ENCODE measurements at regions not wholly inside any gene's neighbourhood (a gene's known extent, or its start where the extent isn't known, plus 50 kb on each side); places are given as distances from the start of the nearest gene placed in this dataset.
"Not testable (repeated sequence)": the region's sequence is repeated elsewhere in the genome, so short reads cannot be mapped to it uniquely, and the experiment has no call there.

- peak; percentile 57 for DNase-seq
These were observed 113.7 kb downstream of the TRIM27 start for GRCh38 chr6:28809947-28810658.

- peak; percentile 40 for DNase-seq
These were observed 113.1 kb downstream of the TRIM27 start for GRCh38 chr6:28810659-28811053.

- no peak for DNase-seq
These were observed 111.9 kb downstream of the TRIM27 start for GRCh38 chr6:28811873-28812272.

- DNase-seq, result no peak
These were observed 110.8 kb downstream of the TRIM27 start for GRCh38 chr6:28812778-28813569.

- no peak for DNase-seq
These were observed 109.5 kb downstream of the TRIM27 start for GRCh38 chr6:28814032-28814976.

GRCh38 chr6:28816339-28816908 is 107.4 kb downstream of the TRIM27 start:
- DNase-seq, result no peak

- DNase-seq, result peak; percentile 37
These were observed 106.6 kb downstream of the TRIM27 start for GRCh38 chr6:28816909-28817807.

- no peak for DNase-seq
These were observed 106.0 kb downstream of the TRIM27 start for GRCh38 chr6:28817808-28818145.

- peak; percentile 37 for DNase-seq
These were observed 98.7 kb downstream of the TRIM27 start for GRCh38 chr6:28824793-28825731.

- DNase-seq, result no peak
These were observed 98.0 kb downstream of the TRIM27 start for GRCh38 chr6:28825732-28826293.

- DNase-seq, result not testable (repeated sequence)
These were observed 92.1 kb downstream of the TRIM27 start for GRCh38 chr6:28831683-28832082.

- not testable (repeated sequence) for DNase-seq
These were observed 87.1 kb downstream of the TRIM27 start for GRCh38 chr6:28836703-28837102.

- peak; percentile 90 for DNase-seq
These were observed 85.5 kb downstream of the TRIM27 start for GRCh38 chr6:28838289-28838633.

- peak; percentile 90 for DNase-seq
These were observed 84.9 kb downstream of the TRIM27 start for GRCh38 chr6:28838634-28839442.

GRCh38 chr6:28839443-28840120 is 84.2 kb downstream of the TRIM27 start:
- no peak for DNase-seq

GRCh38 chr6:28841290-28841689 is 82.5 kb downstream of the TRIM27 start:
- no peak for DNase-seq

GRCh38 chr6:28848756-28849155 is 75.0 kb downstream of the TRIM27 start:
- DNase-seq, result not testable (repeated sequence)

Data from NCI-H748 treated with DMSO at 0.1 percent for 48 hours (cell line).